IMR-90 (cell line): ENCODE measurements at regions not wholly inside any gene's neighbourhood (a gene's known extent, or its start where the extent isn't known, plus 50 kb on each side); places are given as distances from the start of the nearest gene placed in this dataset.

ENCODE experiments used
- ATAC-seq: fragments of 200-7000 bp; cut with Tn5 transposase; 2 replicates; pipeline ENCODE4 v1.9.1; 2020; ENCODE audit warnings: low read depth, mild to moderate bottlenecking, moderate library complexity
- BruUV-seq: library from RNA; stranded (reverse); fragments of 400-500 nt; replicated peaks from 2 replicates; lab custom pipeline; 2021; lab: Mats Ljungman, UMichigan
- CTCF ChIA-PET: fragments of 300-600 bp; formaldehyde crosslinking; extraction: SDS; loops from one replicate; lab custom pipeline; 2021; ENCODE audit warnings: antibody characterized with exemption; lab: Yijun Ruan, JAX
- POLR2A ChIA-PET: fragments of 300-600 bp; sonication (Branson Sonifier 250); formaldehyde crosslinking; loops from one replicate; lab custom pipeline; 2022; ENCODE audit warnings: antibody characterized with exemption; ENCODE audit not compliant: unreplicated experiment; lab: Charles Lee
- DNase-seq: peaks from one replicate; pipeline ENCODE4 v3.0.0; 2013
- H2AFZ ChIP-seq: replicated peaks from 2 replicates; pipeline ENCODE3; 2013; ENCODE audit warnings: low read length, mild to moderate bottlenecking; ENCODE audit not compliant: poor library complexity
- H2AK5ac ChIP-seq: 2 replicates; pipeline ENCODE4 v1.6.1; 2013; ENCODE audit warnings: low read depth, low read length, inconsistent platforms
- H2AK9ac ChIP-seq: replicated peaks from 2 replicates; pipeline ENCODE3; 2013; ENCODE audit warnings: mild to moderate bottlenecking, low read depth, low read length, moderate library complexity; ENCODE audit not compliant: poor library complexity
- H2BK120ac ChIP-seq: 2 replicates; pipeline ENCODE4 v1.6.1; 2013; ENCODE audit warnings: low read depth, low read length, inconsistent platforms
- H2BK15ac ChIP-seq: 3 replicates; pipeline ENCODE4 v1.6.1; 2013; ENCODE audit warnings: low read depth, low read length, inconsistent platforms
- H2BK20ac ChIP-seq: 2 replicates; pipeline ENCODE4 v1.6.1; 2013; ENCODE audit warnings: low read depth, mild to moderate bottlenecking, inconsistent platforms, low read length, moderate library complexity
- H2BK5ac ChIP-seq: 2 replicates; pipeline ENCODE4 v1.6.1; 2013; ENCODE audit warnings: mild to moderate bottlenecking, low read depth, low read length, inconsistent platforms; ENCODE audit not compliant: poor library complexity, severe bottlenecking
- H3K14ac ChIP-seq: replicated peaks from 2 replicates; pipeline ENCODE4 v1.6.1; 2013; ENCODE audit warnings: low read depth, low read length, inconsistent platforms
- H3K18ac ChIP-seq: 2 replicates; pipeline ENCODE4 v1.6.1; 2013; ENCODE audit warnings: low read depth, low read length, control low read depth
- H3K23ac ChIP-seq: 2 replicates; pipeline ENCODE4 v1.6.1; 2013; ENCODE audit warnings: low read depth, low read length, inconsistent platforms
- H3K27ac ChIP-seq: 2 replicates; pipeline ENCODE4 v1.5.1; 2013; ENCODE audit warnings: mild to moderate bottlenecking, control low read depth, low read length; ENCODE audit not compliant: insufficient read depth
- H3K27me3 ChIP-seq: 2 replicates; pipeline ENCODE4 v1.6.1; 2013; ENCODE audit warnings: low read length; ENCODE audit not compliant: control insufficient read depth, insufficient read depth
- H3K36me3 ChIP-seq: 2 replicates; pipeline ENCODE4 v1.6.1; 2013; ENCODE audit warnings: low read length, mixed read lengths; ENCODE audit not compliant: control insufficient read depth, insufficient read depth
- H3K4ac ChIP-seq: 2 replicates; pipeline ENCODE4 v1.6.1; 2013; ENCODE audit warnings: low read depth, low read length, inconsistent platforms
- H3K4me1 ChIP-seq: 2 replicates; pipeline ENCODE4 v1.6.1; 2013; ENCODE audit warnings: low read length, mixed read lengths; ENCODE audit not compliant: control insufficient read depth, insufficient read depth
- H3K4me2 ChIP-seq: 2 replicates; pipeline ENCODE4 v1.6.1; 2013; ENCODE audit warnings: low read depth, mild to moderate bottlenecking, control low read depth, low read length, moderate library complexity
- H3K4me3 ChIP-seq: 2 replicates; pipeline ENCODE4 v1.5.1; 2013; ENCODE audit warnings: low read depth, mild to moderate bottlenecking, control low read depth, low read length, moderate library complexity; ENCODE audit not compliant: insufficient read depth
- H3K56ac ChIP-seq: 2 replicates; pipeline ENCODE4 v1.6.1; 2013; ENCODE audit warnings: low read length, inconsistent platforms; ENCODE audit not compliant: insufficient read depth; ENCODE audit errors: extremely low read depth
- H3K79me1 ChIP-seq, 2 experiments: 2 replicates each; pipeline ENCODE4 v1.6.1; 2013; ENCODE audit warnings: low read length in 2 of 2, inconsistent platforms in 1 of 2, low read depth in 1 of 2
- H3K9ac ChIP-seq: 2 replicates; pipeline ENCODE4 v1.6.1; 2013; ENCODE audit warnings: low read depth, low read length, control low read depth
- H3K9me1 ChIP-seq: 2 replicates; pipeline ENCODE4 v1.6.1; 2013; ENCODE audit warnings: low read length, inconsistent platforms; ENCODE audit not compliant: insufficient read depth
- H3K9me3 ChIP-seq: 2 replicates; pipeline ENCODE4 v1.6.1; 2013; ENCODE audit warnings: low read length; ENCODE audit not compliant: control insufficient read depth, insufficient read depth
- H4K20me1 ChIP-seq: 2 replicates; pipeline ENCODE4 v1.6.1; 2013; ENCODE audit warnings: low read length, inconsistent platforms; ENCODE audit not compliant: insufficient read depth
- H4K5ac ChIP-seq: 2 replicates; pipeline ENCODE4 v1.6.1; 2013; ENCODE audit warnings: mild to moderate bottlenecking, low read depth, low read length, control low read depth
- H4K8ac ChIP-seq, 2 experiments: 2 replicates each; pipeline ENCODE4 v1.6.1; 2013; ENCODE audit warnings: low read depth in 2 of 2, low read length in 2 of 2, control low read depth in 1 of 2, inconsistent platforms in 1 of 2
- H4K91ac ChIP-seq: 2 replicates; pipeline ENCODE4 v1.6.1; 2013; ENCODE audit warnings: low read depth, low read length, inconsistent platforms; ENCODE audit not compliant: insufficient read depth
- BHLHE40 ChIP-seq: fragments of 150-350 bp; IDR thresholded peaks from 2 replicates; pipeline ENCODE4 v1.6.1; 2016; ENCODE audit warnings: mild to moderate bottlenecking, low read depth, low read length
- CEBPB ChIP-seq: IDR thresholded peaks from 2 replicates; pipeline ENCODE4 v1.6.1; 2012; ENCODE audit warnings: low read depth, low read length, improper control_type of control experiment
- CHD1 ChIP-seq: IDR thresholded peaks from 2 replicates; pipeline ENCODE4 v1.6.1; 2012; ENCODE audit warnings: low read depth, low read length, improper control_type of control experiment
- FOS ChIP-seq: fragments of 150-350 bp; IDR thresholded peaks from 2 replicates; pipeline ENCODE4 v1.6.1; 2016; ENCODE audit warnings: low read depth, low read length
- MAFK ChIP-seq: IDR thresholded peaks from 2 replicates; pipeline ENCODE4 v1.6.1; 2012; ENCODE audit warnings: low read depth, low read length, improper control_type of control experiment
- MAZ ChIP-seq: IDR thresholded peaks from 2 replicates; pipeline ENCODE4 v1.6.1; 2012; ENCODE audit warnings: low read depth, mild to moderate bottlenecking, low read length, improper control_type of control experiment, moderate library complexity, borderline replicate concordance
- MXI1 ChIP-seq: IDR thresholded peaks from 2 replicates; pipeline ENCODE4 v1.6.1; 2012; ENCODE audit warnings: low read depth, mild to moderate bottlenecking, low read length, moderate library complexity, borderline replicate concordance
- NFE2L2 ChIP-seq: fragments of 150-350 bp; IDR thresholded peaks from 2 replicates; pipeline ENCODE4 v1.6.1; 2016; ENCODE audit warnings: low read depth, mild to moderate bottlenecking, low read length
- POLR2A ChIP-seq: IDR thresholded peaks from 2 replicates; pipeline ENCODE4 v1.6.1; 2012; ENCODE audit warnings: mild to moderate bottlenecking, low read depth, low read length
- RAD21 ChIP-seq: IDR thresholded peaks from 2 replicates; pipeline ENCODE4 v1.6.1; 2012; ENCODE audit warnings: low read length, improper control_type of control experiment
- RCOR1 ChIP-seq: IDR thresholded peaks from 2 replicates; pipeline ENCODE4 v1.6.1; 2012; ENCODE audit warnings: mild to moderate bottlenecking, low read length, improper control_type of control experiment; ENCODE audit not compliant: insufficient replicate concordance
- RFX5 ChIP-seq: IDR thresholded peaks from 2 replicates; pipeline ENCODE4 v1.8.0; 2012; ENCODE audit warnings: low read depth, mild to moderate bottlenecking, low read length, moderate library complexity
- SMC3 ChIP-seq: fragments of 150-350 bp; IDR thresholded peaks from 2 replicates; pipeline ENCODE4 v1.6.1; 2016; ENCODE audit warnings: low read depth, mild to moderate bottlenecking, antibody characterized with exemption, low read length, moderate library complexity
- dilution Hi-C: fragments of 300-500 bp; cut with HindIII; formaldehyde crosslinking; loops from one replicate; pipeline ENCODE4 v1.14.3; 2018; ENCODE audit warnings: low sequenced_read_pairs; ENCODE audit not compliant: unreplicated experiment
- in situ Hi-C: fragments of 300-500 bp; cut with MboI; formaldehyde crosslinking; loops from 3 replicates; pipeline ENCODE4 v1.14.3; 2019; ENCODE audit warnings: low sequenced_read_pairs, inconsistent platforms, mixed read lengths
- intact Hi-C: fragments of 100-400 bp; cut with micrococcal nuclease; formaldehyde crosslinking; loops from 2 replicates; pipeline ENCODE4 v1.10.0; 2022
- TF ChIP-seq, protein P1 (sequence below): fragments of 150-350 bp; IDR thresholded peaks from 2 replicates; pipeline ENCODE4 v1.6.1; 2017; ENCODE audit warnings: mild to moderate bottlenecking, antibody characterized with exemption, low read length, low read depth
- TF ChIP-seq, protein P2 (sequence below): conservative IDR thresholded peaks from 2 replicates; pipeline ENCODE4 v1.5.1; 2012; ENCODE audit warnings: mild to moderate bottlenecking, low read depth, low read length, improper control_type of control experiment
- TF ChIP-seq, protein P3 (sequence below): fragments of 150-350 bp; IDR thresholded peaks from 2 replicates; pipeline ENCODE4 v1.6.1; 2016; ENCODE audit warnings: low read depth, mild to moderate bottlenecking, low read length, moderate library complexity, borderline replicate concordance

DNA sequence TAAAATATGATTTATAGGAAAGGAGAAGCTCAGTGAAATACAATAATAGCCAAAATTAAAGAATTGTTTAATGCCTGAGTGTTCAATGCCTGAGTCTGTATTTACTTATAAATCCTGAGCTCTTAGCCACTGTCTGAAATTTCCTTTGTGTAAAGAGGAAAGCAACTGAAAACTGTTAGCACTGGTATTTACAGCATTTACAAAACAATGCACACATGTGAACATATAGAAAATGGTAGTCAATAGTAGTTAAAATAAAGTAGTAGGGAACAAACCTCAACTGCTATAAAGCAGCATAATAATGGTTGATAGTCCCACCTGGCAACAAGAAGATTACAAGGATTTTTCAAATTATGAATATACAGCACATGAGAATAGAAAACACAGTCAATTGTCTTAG, 1137.1 kb upstream of the ATXN8OS start:
- H3K27me3 ChIP-seq, result no peaks in the 10 kb centered on the region
- no peaks in the 10 kb centered on the region for H3K9me3 ChIP-seq
- H4K91ac ChIP-seq, result no peak overlapping the region
- H3K9me1 ChIP-seq, result no peaks in the 10 kb centered on the region
- DNase-seq, result no peak
- ChIA-PET POLR2A (no interaction called here), CTCF (no interaction called here)
- H3K4ac ChIP-seq, result no peak overlapping the region
- no peak overlapping the region for H4K5ac ChIP-seq
- intact Hi-C loops (no loop called here), in situ Hi-C loops (no loop called here), dilution Hi-C loops (no loop called here)
- H2AK9ac ChIP-seq, result no peak overlapping the region
- no peak overlapping the region for H2AK5ac ChIP-seq
- H3K4me3 ChIP-seq, result no peak overlapping the region
- H2BK20ac ChIP-seq, result no peak overlapping the region
- no peaks in the 10 kb centered on the region for H3K4me1 ChIP-seq
- H4K20me1 ChIP-seq, result no peaks in the 10 kb centered on the region
- no peak overlapping the region for H4K8ac ChIP-seq
- no peak for ATAC-seq
- H2BK15ac ChIP-seq, result no peak overlapping the region
- H3K23ac ChIP-seq, result no peak overlapping the region
- H3K9ac ChIP-seq, result no peak overlapping the region
- H3K56ac ChIP-seq, result no peak overlapping the region
- no peak overlapping the region for H2AFZ ChIP-seq
- H2BK120ac ChIP-seq, result no peak overlapping the region
- H3K4me2 ChIP-seq, result no peak overlapping the region
- H3K36me3 ChIP-seq, result no peaks in the 10 kb centered on the region
- BruUV-seq, result no TSS peak
- no peak overlapping the region for H3K14ac ChIP-seq
- TF ChIP-seq FOS (no peak), RCOR1 (no peak), RAD21 (no peak), NFE2L2 (no peak), MXI1 (no peak), CHD1 (no peak), MAZ (no peak), SMC3 (no peak), POLR2A (no peak), RFX5 (no peak), BHLHE40 (no peak), MAFK (no peak), CEBPB (no peak)
- TF ChIP-seq, protein P1, sequence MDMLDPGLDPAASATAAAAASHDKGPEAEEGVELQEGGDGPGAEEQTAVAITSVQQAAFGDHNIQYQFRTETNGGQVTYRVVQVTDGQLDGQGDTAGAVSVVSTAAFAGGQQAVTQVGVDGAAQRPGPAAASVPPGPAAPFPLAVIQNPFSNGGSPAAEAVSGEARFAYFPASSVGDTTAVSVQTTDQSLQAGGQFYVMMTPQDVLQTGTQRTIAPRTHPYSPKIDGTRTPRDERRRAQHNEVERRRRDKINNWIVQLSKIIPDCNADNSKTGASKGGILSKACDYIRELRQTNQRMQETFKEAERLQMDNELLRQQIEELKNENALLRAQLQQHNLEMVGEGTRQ, result no peak
- TF ChIP-seq, protein P2, sequence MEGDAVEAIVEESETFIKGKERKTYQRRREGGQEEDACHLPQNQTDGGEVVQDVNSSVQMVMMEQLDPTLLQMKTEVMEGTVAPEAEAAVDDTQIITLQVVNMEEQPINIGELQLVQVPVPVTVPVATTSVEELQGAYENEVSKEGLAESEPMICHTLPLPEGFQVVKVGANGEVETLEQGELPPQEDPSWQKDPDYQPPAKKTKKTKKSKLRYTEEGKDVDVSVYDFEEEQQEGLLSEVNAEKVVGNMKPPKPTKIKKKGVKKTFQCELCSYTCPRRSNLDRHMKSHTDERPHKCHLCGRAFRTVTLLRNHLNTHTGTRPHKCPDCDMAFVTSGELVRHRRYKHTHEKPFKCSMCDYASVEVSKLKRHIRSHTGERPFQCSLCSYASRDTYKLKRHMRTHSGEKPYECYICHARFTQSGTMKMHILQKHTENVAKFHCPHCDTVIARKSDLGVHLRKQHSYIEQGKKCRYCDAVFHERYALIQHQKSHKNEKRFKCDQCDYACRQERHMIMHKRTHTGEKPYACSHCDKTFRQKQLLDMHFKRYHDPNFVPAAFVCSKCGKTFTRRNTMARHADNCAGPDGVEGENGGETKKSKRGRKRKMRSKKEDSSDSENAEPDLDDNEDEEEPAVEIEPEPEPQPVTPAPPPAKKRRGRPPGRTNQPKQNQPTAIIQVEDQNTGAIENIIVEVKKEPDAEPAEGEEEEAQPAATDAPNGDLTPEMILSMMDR, result no peak
- TF ChIP-seq, protein P3, sequence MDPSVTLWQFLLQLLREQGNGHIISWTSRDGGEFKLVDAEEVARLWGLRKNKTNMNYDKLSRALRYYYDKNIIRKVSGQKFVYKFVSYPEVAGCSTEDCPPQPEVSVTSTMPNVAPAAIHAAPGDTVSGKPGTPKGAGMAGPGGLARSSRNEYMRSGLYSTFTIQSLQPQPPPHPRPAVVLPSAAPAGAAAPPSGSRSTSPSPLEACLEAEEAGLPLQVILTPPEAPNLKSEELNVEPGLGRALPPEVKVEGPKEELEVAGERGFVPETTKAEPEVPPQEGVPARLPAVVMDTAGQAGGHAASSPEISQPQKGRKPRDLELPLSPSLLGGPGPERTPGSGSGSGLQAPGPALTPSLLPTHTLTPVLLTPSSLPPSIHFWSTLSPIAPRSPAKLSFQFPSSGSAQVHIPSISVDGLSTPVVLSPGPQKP, result no peak
- no peak overlapping the region for H2BK5ac ChIP-seq
- H3K79me1 ChIP-seq, result no peaks in the 10 kb centered on the region
- no peak overlapping the region for H3K27ac ChIP-seq
- H3K18ac ChIP-seq, result no peak overlapping the region
